A673 (cell line): ENCODE measurements at regions not wholly inside any gene's neighbourhood (a gene's known extent, or its start where the extent isn't known, plus 50 kb on each side); places are given as distances from the start of the nearest gene placed in this dataset.

Experiments used
- BruUV-seq: library from RNA; stranded (reverse); fragments of 400-500 nt; replicated peaks from 2 replicates; lab custom pipeline; 2021; lab: Mats Ljungman, UMichigan
- CTCF ChIA-PET: fragments of 300-600 bp; sonication (Branson Sonifier 250); formaldehyde crosslinking; loops from one replicate; lab custom pipeline; 2022; ENCODE audit warnings: antibody characterized with exemption; lab: Charles Lee
- POLR2A ChIA-PET: fragments of 300-600 bp; sonication (Branson Sonifier 250); formaldehyde crosslinking; loops from one replicate; lab custom pipeline; 2022; ENCODE audit warnings: antibody characterized with exemption; ENCODE audit not compliant: low non-redundant PET; lab: Charles Lee
- DNase-seq: peaks from one replicate; pipeline ENCODE4 v3.0.0-alpha.2; 2015; ENCODE audit warnings: low spot score
- H3K27ac ChIP-seq: fragments of 200-600 bp; sonication (generic); 2 replicates; pipeline ENCODE4 v1.5.1; 2016; ENCODE audit warnings: mixed run types, low read depth, mild to moderate bottlenecking, mixed read lengths, antibody characterized with exemption, low read length; ENCODE audit not compliant: poor library complexity, severe bottlenecking
- H3K27me3 ChIP-seq: fragments of 200-600 bp; sonication (generic); replicated peaks from 2 replicates; pipeline ENCODE4 v1.6.1; 2017; ENCODE audit warnings: mixed run types, low read depth, mild to moderate bottlenecking, mixed read lengths, antibody characterized with exemption, low read length; ENCODE audit not compliant: insufficient read depth, poor library complexity
- H3K36me3 ChIP-seq: fragments of 200-600 bp; sonication (generic); 2 replicates; pipeline ENCODE4 v1.6.1; 2016; ENCODE audit warnings: mixed run types, mild to moderate bottlenecking, mixed read lengths, antibody characterized with exemption, low read length; ENCODE audit not compliant: insufficient read depth, poor library complexity, severe bottlenecking
- H3K4me1 ChIP-seq: fragments of 200-600 bp; sonication (generic); 2 replicates; pipeline ENCODE4 v1.6.1; 2017; ENCODE audit warnings: mixed run types, mild to moderate bottlenecking, mixed read lengths, antibody characterized with exemption, low read length; ENCODE audit not compliant: insufficient read depth, poor library complexity, severe bottlenecking
- H3K4me3 ChIP-seq: fragments of 200-600 bp; sonication (generic); 2 replicates; pipeline ENCODE4 v1.5.1; 2016; ENCODE audit warnings: low read depth, mixed run types, mild to moderate bottlenecking, mixed read lengths, low read length; ENCODE audit not compliant: poor library complexity, severe bottlenecking
- H3K9me3 ChIP-seq: fragments of 200-600 bp; sonication (generic); 2 replicates; pipeline ENCODE4 v1.6.1; 2016; ENCODE audit warnings: mixed run types, low read depth, mild to moderate bottlenecking, mixed read lengths, antibody characterized with exemption, low read length; ENCODE audit not compliant: poor library complexity, severe bottlenecking
- CTCF ChIP-seq: fragments of 300-800, 200-600 bp; sonication (generic); conservative IDR thresholded peaks from 2 replicates; pipeline ENCODE4 v1.5.1; 2017; ENCODE audit warnings: low read depth, mild to moderate bottlenecking, antibody characterized with exemption, low read length, moderate library complexity, mixed read lengths
- EZH2 ChIP-seq: fragments of 200-600 bp; sonication (generic); IDR thresholded peaks from 2 replicates; pipeline ENCODE4 v1.6.1; 2017; ENCODE audit warnings: borderline replicate concordance, low read depth, mild to moderate bottlenecking, mixed read lengths, antibody characterized with exemption, low read length; ENCODE audit not compliant: poor library complexity, severe bottlenecking
- intact Hi-C: fragments of 100-400 bp; cut with micrococcal nuclease; formaldehyde crosslinking; loops from one replicate; pipeline ENCODE4 v1.10.0; 2022; ENCODE audit not compliant: unreplicated experiment

GRCh38 chr1:222290866-222291265, 257.0 kb downstream of the HHIPL2 start:
- POLR2A ChIA-PET, result no interaction called here
- intact Hi-C loops, result no loop called here
- Histone ChIP-seq H3K9me3 (no peaks in the 10 kb centered on the region), H3K36me3 (no peaks in the 10 kb centered on the region), H3K4me1 (no peaks in the 10 kb centered on the region), H3K4me3 (no peak overlapping the region), H3K27ac (no peak overlapping the region), H3K27me3 (no peaks in the 10 kb centered on the region)
- no peak for DNase-seq
- TF ChIP-seq CTCF, result no peak
- no peak for TF ChIP-seq EZH2
- CTCF ChIA-PET, result no interaction called here
- BruUV-seq, result no TSS peak

- no peak overlapping the region for H3K27ac ChIP-seq
- no peak overlapping the region for H3K4me3 ChIP-seq
- no peaks in the 10 kb centered on the region for H3K36me3 ChIP-seq
- H3K27me3 ChIP-seq, result no peaks in the 10 kb centered on the region
- H3K4me1 ChIP-seq, result no peaks in the 10 kb centered on the region
- ChIA-PET POLR2A (no interaction called here), CTCF (no interaction called here)
- H3K9me3 ChIP-seq, result no peaks in the 10 kb centered on the region
- TF ChIP-seq EZH2, result no peak
- no peak for TF ChIP-seq CTCF
- intact Hi-C loops, result no loop called here
- BruUV-seq, result no TSS peak
- no peak for DNase-seq
These were observed 259.9 kb downstream of the HHIPL2 start for GRCh38 chr1:222288053-222288452.

- no peaks in the 10 kb centered on the region for H3K36me3 ChIP-seq
- no peak for TF ChIP-seq CTCF
- TF ChIP-seq EZH2, result no peak
- H3K9me3 ChIP-seq, result no peaks in the 10 kb centered on the region
- BruUV-seq, result no TSS peak
- H3K27ac ChIP-seq, result no peak overlapping the region
- ChIA-PET POLR2A (no interaction called here), CTCF (no interaction called here)
- no peaks in the 10 kb centered on the region for H3K27me3 ChIP-seq
- no peaks in the 10 kb centered on the region for H3K4me1 ChIP-seq
- intact Hi-C loops, result no loop called here
- H3K4me3 ChIP-seq, result no peak overlapping the region
- DNase-seq, result no peak
These were observed 261.9 kb downstream of the HHIPL2 start for GRCh38 chr1:222286011-222286410.
